ENCODE measurements at regions not wholly inside any gene's neighbourhood (a gene's known extent, or its start where the extent isn't known, plus 50 kb on each side); places are given as distances from the start of the nearest gene placed in this dataset.
"Not testable (repeated sequence)": the region's sequence is repeated elsewhere in the genome, so short reads cannot be mapped to it uniquely, and the experiment has no call there.

- DNase-seq, result peak; percentile 46
Measured at GRCh38 chr2:11997142-11997541, 250.7 kb downstream of the LPIN1 start.

DNA sequence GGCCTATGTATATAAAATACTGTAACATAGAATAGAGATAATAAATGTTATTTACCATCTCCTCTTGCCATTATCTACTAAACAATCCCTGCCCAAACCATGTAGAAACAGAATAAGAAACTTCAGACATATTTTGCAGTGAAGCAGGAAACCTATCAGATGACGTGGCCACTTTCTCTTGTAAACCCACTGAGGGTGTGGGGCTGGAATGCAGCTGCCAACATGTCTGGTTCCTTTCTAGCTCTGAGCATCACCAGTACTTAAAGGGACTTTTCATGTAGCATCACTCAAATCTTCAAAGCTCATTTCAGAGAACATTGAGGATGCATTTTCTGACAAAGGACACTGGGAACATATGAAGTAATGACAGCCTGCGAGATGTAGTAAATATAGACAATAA lies 251.8 kb downstream of the LPIN1 start:
- peak; percentile 32 for DNase-seq

DNA sequence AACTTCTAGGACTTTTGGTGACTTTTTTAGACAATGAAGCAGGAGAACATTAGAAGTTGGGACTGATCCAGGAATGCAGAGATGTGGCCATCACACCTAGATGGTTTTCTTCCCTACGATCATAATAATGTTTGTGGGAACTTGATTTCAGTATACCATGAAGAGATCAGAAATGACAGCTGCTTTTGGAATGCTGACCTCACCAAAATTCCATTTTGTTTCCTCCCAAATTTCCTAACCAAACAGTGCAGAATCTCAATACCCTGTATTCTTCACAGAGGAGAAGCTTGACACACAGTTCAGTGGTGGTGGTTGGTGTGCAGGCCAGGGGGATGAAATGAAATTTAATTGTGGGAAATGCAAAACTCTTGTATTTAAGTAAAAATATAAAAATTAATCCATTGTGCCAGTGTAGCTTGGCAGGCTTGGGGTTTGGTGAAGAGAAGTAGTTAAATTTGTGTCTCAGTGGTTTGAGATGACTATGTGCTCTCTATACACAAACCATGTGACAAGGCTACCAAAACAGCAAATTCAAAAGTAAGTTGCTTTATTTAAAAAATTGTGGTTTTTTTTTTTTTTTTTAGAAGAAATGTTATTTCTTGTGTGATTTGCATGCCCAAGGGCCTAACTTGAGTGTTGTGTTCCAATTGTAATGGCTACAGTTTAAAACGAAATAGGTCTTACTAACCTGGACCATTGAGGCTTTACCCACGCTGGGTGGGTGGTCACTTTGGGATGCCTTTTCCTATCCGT lies 252.4 kb downstream of the LPIN1 start:
- DNase-seq, result no peak

GRCh38 chr2:12001621-12002020 lies 255.2 kb downstream of the LPIN1 start:
- no peak for DNase-seq

GRCh38 chr2:12002215-12002614 lies 255.8 kb downstream of the LPIN1 start:
- DNase-seq, result no peak

GRCh38 chr2:12004713-12005112 lies 258.3 kb downstream of the LPIN1 start:
- no peak for DNase-seq

- peak; percentile 86 for DNase-seq
Measured at GRCh38 chr2:12005886-12006681, 259.7 kb downstream of the LPIN1 start.

DNA sequence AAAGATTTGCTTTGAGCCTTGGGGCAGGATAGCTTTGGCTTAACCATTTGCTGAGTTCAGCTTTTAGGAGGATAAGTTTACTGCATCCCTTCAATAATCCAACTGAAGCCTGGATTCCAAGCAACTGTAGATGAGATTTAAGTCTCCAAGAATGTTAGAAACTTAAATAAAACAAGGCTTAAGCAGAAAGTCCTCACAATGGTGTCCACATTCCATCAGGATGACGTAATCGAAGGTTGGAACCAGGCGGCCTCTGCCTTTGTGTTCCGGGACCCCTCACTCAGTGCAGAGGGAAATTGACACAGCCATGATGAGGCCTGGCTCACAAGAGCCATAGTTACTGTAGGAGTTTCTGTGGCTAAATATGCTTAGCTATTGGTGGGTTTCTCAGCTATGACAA lies 260.4 kb downstream of the LPIN1 start:
- peak; percentile 16 for DNase-seq

DNA sequence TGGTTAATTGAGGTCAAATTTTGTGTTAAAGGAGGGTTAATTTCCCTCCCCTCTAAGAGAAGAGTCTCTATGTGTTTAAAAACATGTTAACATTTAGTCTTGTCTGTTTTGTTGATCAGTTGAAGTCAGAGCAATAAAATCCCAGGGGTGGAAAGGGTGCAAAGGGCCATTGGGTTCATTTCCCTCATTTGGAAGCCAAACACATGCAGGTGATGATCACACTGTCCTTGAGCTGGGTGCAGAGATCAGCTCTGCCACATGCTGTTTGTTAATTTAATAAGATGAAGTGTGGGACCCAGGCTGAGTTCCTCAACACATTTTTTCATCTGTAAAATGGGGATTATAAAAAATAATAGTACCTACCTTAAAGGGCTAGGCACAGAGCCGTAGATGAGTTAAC lies 260.9 kb downstream of the LPIN1 start:
- DNase-seq, result no peak

- peak; percentile 80 for DNase-seq
Measured at GRCh38 chr2:12008425-12009061, 262.1 kb downstream of the LPIN1 start.

DNA sequence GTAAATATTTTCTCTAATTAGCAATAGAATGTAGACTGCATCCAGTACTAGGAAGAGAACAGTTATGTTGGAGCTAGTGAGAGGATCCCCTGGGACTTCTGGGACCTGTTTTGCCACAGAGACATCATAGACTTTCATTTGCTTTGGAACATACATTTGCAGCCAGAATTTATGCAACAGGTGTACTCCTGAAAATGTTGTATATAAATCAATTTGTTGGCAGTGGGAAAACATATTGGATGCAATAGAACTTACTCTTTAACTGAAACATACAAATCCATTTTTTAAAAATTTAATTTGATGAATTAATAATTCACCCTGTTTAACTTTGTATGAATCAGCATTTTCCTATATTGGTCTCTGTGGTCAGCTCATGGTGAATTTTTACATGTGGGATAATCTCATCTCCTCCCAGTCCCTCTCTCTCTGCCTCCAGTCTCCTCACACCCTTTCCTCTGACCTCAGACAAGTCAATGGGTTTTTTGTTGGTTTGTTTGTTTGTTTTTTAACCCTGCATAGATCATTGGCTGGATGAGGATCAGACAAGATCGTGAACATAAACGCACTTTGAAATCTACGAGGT lies 263.0 kb downstream of the LPIN1 start:
- peak; percentile 69 for DNase-seq

DNA sequence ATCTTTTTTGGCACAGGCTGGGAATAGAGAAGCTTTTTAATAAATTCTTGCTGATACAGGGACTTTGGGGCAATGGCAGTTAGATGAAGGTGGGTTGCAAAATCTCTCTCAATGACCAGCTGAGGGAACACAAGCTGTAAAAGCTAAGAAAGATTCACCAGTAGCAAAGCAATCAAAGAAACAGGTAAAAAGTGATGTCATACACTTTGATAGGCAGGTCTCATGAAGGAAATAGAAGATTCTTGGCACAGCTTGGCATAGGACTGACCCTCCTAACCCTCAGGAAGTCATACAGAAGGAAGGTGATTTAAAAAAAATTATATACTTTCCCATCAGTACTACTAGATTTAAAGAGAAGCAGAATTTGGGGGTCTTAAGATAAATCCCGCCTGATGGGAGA lies 263.6 kb downstream of the LPIN1 start:
- no peak for DNase-seq

- no peak for DNase-seq
Measured at GRCh38 chr2:12010779-12011178, 264.3 kb downstream of the LPIN1 start.

DNA sequence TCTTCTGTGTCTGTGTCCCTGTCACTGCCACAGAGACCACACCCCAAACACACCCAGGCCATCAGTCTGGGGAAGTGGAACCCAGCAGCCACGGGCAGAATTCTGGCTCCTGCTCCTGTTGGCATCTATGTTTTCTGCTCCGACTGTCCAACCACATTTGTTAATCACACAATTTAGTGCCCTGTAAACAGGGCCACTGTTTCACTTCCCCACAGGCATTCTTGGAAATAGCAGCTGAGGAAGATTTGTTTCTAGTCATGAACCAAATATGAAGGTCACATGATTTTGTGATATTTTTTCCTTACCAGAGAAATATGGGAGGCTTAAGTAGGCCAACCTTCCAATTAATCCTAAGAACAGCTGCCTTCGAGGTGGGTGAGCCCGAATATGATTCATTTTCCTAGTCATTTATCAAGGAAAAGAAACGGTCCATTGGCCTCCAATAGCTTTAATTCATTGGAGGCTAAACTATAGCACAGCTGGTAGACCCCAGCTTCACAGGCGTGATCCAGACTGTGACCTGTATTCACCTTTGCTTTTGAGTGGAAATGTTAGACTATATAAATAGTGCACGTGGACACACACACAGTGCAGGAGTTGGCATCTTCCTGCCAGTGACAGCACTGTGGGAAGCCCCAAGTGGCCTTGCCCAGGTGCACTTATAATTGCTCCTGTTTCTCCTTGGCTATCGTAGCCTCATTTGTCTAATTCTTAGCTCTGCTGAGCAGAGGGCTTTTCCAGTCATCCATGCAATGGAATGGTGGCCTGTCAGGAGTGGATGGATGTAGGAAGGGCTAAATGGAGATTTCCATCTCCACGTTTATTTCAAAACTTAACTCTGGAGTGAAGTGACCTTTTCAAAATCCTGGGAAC lies 267.9 kb downstream of the LPIN1 start:
- no peak for DNase-seq

DNA sequence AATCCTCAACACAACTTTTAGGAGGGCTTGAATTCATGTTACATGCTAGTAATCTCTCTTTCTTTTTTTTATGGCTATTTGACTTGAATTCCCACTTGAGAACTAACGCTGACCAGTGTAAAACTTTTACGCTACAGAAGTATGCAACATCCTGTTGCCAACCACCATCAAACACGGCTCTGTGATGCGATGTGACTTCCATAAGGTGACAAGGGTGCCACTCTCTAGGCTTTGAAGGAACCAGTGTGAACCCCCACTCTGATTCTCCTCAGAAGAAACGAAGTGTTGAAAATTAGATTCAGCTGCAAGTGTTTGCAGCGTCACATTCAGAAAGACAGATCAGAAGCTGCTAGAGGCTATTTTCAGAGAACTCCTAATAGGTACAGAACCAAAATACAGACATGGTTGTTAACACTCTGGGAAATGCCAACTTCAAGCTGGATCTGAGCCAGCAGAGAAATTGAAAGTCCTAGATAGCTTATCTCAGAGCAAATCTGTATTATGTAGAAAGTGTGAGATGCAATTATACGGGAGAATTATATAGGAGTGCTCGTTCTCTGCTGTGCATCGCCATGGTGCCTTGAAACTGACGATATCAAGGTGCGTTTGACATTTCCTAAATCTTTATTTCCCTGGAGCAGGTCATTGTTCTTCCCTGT lies 271.2 kb downstream of the LPIN1 start:
- no peak for DNase-seq

- peak; percentile 42 for DNase-seq
Measured at GRCh38 chr2:12018726-12019125, 272.3 kb downstream of the LPIN1 start.

DNA sequence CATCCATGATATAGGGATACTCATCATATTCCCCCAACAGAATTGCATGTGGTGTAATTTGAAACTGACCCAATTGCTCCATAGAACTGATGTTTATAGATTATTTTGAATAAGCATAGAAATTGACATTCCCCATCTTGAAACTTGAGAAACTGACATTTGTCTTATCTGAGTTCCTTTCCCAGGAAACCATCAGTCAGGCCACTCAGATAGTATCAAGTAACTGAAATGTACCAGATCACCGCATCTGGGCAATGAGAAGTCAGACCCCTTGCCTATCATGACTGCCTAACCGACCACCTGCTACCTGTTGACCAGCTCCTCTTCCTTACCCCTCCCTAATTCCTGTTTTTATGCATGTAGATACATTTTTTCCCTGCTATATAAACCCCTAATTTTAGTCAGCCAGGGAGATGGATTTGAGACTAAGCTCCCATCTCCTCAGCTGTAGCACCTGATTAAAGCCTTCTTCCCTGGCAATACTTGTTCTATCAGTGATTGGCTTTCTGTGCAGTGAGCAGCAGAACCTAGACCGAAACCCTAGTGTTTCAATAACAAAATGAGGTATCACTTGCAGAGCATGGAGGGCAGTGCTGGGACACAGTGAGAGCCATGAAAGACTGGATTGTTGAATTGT lies 274.5 kb downstream of the LPIN1 start:
- no peak for DNase-seq

DNA sequence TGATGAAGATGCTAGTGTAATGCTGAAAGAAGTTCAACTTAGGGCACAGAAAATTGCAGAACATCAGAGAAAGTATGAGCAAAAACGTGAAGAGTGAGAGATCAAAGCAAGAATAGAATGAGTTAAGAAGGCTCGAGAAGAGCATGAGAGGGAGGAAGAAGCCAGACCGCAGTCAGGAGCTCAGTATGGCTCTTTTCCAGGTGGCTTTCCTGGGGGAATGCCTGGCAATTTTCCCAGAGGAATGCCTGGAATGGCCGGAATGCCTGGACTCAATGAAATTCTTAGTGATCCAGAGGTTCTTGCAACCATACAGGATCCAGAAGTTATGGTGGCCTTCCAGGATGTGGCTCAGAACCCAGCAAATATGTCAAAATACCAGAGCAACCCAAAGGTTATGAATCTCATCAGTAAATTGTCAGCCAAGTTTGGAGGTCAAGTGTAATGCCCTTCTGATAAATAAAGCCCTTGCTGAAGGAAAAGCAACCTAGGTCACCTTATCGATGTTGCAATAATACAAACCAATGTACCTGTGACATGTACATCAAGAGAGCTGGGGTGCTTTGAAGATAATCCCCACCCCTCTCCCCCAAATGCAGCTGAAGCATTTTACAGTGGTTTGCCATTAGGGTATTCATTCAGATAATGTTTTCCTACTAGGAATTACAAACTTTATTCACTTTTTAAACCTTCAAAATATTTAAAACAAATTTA lies 277.9 kb downstream of the LPIN1 start:
- DNase-seq, result not testable (repeated sequence)

DNA sequence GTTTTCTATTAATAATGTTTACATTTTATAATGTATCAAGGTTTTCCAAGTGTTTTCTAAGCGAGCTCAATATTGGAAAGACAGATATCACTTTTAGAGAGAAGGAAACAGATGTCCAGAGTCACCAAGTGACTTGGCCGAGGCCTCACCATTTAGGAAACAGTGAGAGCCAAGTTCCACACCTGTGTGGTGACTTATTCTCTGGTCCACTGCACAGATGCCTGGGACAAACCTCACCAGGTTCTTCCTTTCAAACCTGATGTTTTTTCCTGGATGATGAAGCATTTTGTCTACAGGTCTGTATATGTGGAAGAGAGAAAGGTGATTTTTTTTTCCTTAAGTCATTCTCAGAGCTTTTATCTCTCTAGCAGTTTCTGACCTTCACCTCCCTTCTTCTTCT lies 280.7 kb downstream of the LPIN1 start:
- no peak for DNase-seq

- DNase-seq, result peak; percentile 70
Measured at GRCh38 chr2:12031866-12032265, 285.4 kb downstream of the LPIN1 start.

DNA sequence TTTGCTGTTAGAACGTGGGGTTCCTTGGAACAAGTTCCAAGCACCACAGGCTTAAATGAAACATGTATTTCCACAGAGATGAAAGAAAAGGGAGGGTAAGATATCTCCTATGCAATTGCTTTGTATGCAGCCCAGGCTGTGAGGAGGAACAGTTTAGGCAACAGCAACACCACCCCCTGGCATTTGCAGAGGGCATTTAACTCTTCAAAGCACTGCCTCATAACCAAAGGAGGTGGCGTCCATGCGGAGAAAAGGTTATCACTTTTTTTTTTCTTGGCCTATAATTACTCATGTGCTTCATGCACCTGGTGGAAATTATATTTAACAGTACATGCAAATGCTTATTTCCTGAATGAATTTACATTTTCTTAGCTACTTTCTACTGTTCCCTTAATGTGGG lies 286.0 kb downstream of the LPIN1 start:
- peak; percentile 56 for DNase-seq
